Ascending aorta (tissue), 2 donors: ENCODE measurements at regions not wholly inside any gene's neighbourhood (a gene's known extent, or its start where the extent isn't known, plus 50 kb on each side); places are given as distances from the start of the nearest gene placed in this dataset.

Experiments
- DNase-seq, 2 donors: peaks; one replicate each; pipeline ENCODE4 v3.0.0-alpha.2; 2019; ENCODE audit warnings: low spot score in 2 of 2
- H3K27ac ChIP-seq, 2 donors: fragments of 200-600 bp; sonication (generic); one replicate each; pipeline ENCODE4 v1.5.1; 2016 to 2017; ENCODE audit warnings: mild to moderate bottlenecking in 1 of 2
- H3K27me3 ChIP-seq: fragments of 200-600 bp; sonication (generic); one replicate; pipeline ENCODE4 v1.5.1; 2017
- H3K36me3 ChIP-seq, 2 donors: fragments of 200-600 bp; sonication (generic); one replicate each; pipeline ENCODE4 v1.5.1; 2016
- H3K4me1 ChIP-seq, 2 donors: fragments of 200-600 bp; sonication (generic); one replicate each; pipeline ENCODE4 v1.5.1; 2016 to 2017; ENCODE audit warnings: mild to moderate bottlenecking in 1 of 2
- H3K4me3 ChIP-seq, 2 donors: fragments of 200-600 bp; sonication (generic); one replicate each; pipeline ENCODE4 v1.5.1; 2016 to 2017; ENCODE audit warnings: mild to moderate bottlenecking in 1 of 2
- H3K9me3 ChIP-seq, 2 donors: fragments of 200-600 bp; sonication (generic); one replicate each; pipeline ENCODE4 v1.5.1; 2016
- intact Hi-C: fragments of 100-400 bp; cut with DNase I; formaldehyde crosslinking; loops from one replicate; pipeline ENCODE4 v1.15.1; 2023
- TF ChIP-seq, protein P1 (sequence below), 3 experiments: fragments of 200-600 bp in 2 of 3; fragments of 450-650 bp in 1 of 3; sonication (generic) in 2 of 3; IDR thresholded peaks; one replicate each; pipeline ENCODE4 v1.5.1; 2016 to 2019; ENCODE audit warnings: antibody characterized with exemption in 3 of 3, mild to moderate bottlenecking in 1 of 3, moderate library complexity in 1 of 3

GRCh38 chr18:68314403-68314802 is 400.5 kb downstream of the TMX3 start:
- TF ChIP-seq, protein P1, sequence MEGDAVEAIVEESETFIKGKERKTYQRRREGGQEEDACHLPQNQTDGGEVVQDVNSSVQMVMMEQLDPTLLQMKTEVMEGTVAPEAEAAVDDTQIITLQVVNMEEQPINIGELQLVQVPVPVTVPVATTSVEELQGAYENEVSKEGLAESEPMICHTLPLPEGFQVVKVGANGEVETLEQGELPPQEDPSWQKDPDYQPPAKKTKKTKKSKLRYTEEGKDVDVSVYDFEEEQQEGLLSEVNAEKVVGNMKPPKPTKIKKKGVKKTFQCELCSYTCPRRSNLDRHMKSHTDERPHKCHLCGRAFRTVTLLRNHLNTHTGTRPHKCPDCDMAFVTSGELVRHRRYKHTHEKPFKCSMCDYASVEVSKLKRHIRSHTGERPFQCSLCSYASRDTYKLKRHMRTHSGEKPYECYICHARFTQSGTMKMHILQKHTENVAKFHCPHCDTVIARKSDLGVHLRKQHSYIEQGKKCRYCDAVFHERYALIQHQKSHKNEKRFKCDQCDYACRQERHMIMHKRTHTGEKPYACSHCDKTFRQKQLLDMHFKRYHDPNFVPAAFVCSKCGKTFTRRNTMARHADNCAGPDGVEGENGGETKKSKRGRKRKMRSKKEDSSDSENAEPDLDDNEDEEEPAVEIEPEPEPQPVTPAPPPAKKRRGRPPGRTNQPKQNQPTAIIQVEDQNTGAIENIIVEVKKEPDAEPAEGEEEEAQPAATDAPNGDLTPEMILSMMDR (IDR thresholded peaks at IDR 0.05), result no peak
- no peak for DNase-seq
- intact Hi-C loops, result no loop called here
- no peaks in the 10 kb centered on the region for H3K4me1 ChIP-seq
- H3K27me3 ChIP-seq, result no peaks in the 10 kb centered on the region
- H3K36me3 ChIP-seq, result no peaks in the 10 kb centered on the region
- no peak overlapping the region for H3K27ac ChIP-seq
- no peak overlapping the region for H3K4me3 ChIP-seq
- H3K9me3 ChIP-seq, result no peaks in the 10 kb centered on the region

GRCh38 chr18:68301441-68301840 is 413.5 kb downstream of the TMX3 start:
- no peak overlapping the region for H3K27ac ChIP-seq
- no peaks in the 10 kb centered on the region for H3K36me3 ChIP-seq
- intact Hi-C loops, result no loop called here
- no peak overlapping the region for H3K4me3 ChIP-seq
- TF ChIP-seq, protein P1 (IDR thresholded peaks at IDR 0.05), result no peak
- no peaks in the 10 kb centered on the region for H3K9me3 ChIP-seq
- no peaks in the 10 kb centered on the region for H3K4me1 ChIP-seq
- DNase-seq, result no peak
- no peaks in the 10 kb centered on the region for H3K27me3 ChIP-seq

DNA sequence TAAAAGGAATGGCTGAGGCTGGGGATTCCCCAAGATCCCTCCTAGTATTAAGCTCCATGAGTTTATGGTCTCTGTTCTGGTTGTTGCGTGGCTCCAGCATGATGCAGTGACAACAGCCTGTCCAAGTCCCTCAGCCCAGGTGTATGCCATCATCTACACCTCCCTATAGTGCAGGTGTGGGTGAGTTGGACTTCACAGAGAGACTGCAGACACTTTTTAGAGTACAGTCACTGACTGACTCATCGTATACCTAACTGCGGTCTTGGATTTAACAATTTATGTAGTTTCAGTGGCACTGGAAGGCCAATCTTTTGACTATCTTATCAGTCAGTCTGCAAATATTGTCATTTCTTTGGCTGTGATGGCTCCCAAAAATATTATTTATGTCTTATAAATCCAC is 415.0 kb downstream of the TMX3 start:
- Histone ChIP-seq H3K4me1 (no peaks in the 10 kb centered on the region), H3K9me3 (no peaks in the 10 kb centered on the region), H3K27ac (no peak overlapping the region), H3K36me3 (no peaks in the 10 kb centered on the region), H3K27me3 (no peaks in the 10 kb centered on the region), H3K4me3 (no peak overlapping the region)
- intact Hi-C loops, result no loop called here
- DNase-seq, result no peak
- TF ChIP-seq, protein P1 (IDR thresholded peaks at IDR 0.05), result no peak

DNA sequence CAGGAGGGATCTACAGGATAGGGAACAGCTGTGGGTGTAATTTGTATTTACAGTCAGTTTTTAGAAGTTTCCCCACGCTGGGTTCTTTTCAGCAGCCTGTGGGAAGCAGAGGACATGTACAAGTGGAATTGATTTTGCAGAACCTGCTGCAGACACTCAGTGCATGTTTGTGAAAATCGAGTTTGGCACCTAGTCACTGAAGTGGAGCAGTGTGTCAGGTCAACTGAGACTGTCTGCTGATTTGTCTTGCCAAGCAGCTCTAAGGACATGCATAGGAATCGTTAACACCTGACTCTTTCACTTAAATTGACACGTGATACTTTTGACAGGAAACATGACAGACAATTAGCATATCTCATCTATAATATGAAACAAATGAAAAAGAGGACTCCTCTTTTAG is 416.6 kb downstream of the TMX3 start:
- Histone ChIP-seq H3K9me3 (peaks cover 0 to 6% of the 10 kb centered on the region in 2 donors), H3K36me3 (no peaks in the 10 kb centered on the region), H3K27me3 (no peaks in the 10 kb centered on the region), H3K4me1 (no peaks in the 10 kb centered on the region), H3K27ac (no peak overlapping the region), H3K4me3 (no peak overlapping the region)
- intact Hi-C loops, result no loop called here
- DNase-seq, result no peak
- TF ChIP-seq, protein P1 (IDR thresholded peaks at IDR 0.05), result no peak

DNA sequence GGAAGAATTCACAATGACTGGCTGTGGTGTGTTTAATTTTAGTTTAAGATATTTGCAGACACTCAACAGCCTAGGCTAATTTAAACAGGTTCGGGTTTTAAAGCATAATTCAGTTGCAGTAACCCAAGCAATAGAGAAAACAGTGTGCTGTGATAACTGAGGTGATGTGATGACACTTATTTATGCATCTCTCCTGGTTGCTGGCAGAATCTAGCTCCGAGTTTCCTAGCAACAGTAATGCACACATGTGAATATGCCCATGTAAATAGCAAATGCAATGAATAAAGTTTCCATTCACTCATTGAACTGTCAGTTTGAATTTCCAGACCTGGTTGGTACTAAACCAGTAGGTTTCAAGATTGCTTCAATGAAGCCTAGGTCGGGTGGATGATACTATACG is 426.5 kb downstream of the TMX3 start:
- intact Hi-C loops, result no loop called here
- TF ChIP-seq, protein P1 (IDR thresholded peaks at IDR 0.05), result no peak
- Histone ChIP-seq H3K27me3 (no peaks in the 10 kb centered on the region), H3K27ac (no peak overlapping the region), H3K36me3 (no peaks in the 10 kb centered on the region), H3K4me3 (no peak overlapping the region), H3K4me1 (no peaks in the 10 kb centered on the region), H3K9me3 (peaks cover 0 to 8% of the 10 kb centered on the region in 2 donors)
- DNase-seq, result no peak

- TF ChIP-seq, protein P1 (IDR thresholded peaks at IDR 0.05), result no peak
- intact Hi-C loops, result no loop called here
- Histone ChIP-seq H3K9me3 (no peaks in the 10 kb centered on the region), H3K4me1 (no peaks in the 10 kb centered on the region), H3K27me3 (no peaks in the 10 kb centered on the region), H3K4me3 (no peak overlapping the region), H3K36me3 (no peaks in the 10 kb centered on the region), H3K27ac (no peak overlapping the region)
- DNase-seq, result no peak
Measured at GRCh38 chr18:68284236-68284780, 430.6 kb downstream of the TMX3 start.
